ENCODE measurements at regions not wholly inside any gene's neighbourhood (a gene's known extent, or its start where the extent isn't known, plus 50 kb on each side); places are given as distances from the start of the nearest gene placed in this dataset.

- no peak for FAIRE-seq
Measured at GRCh38 chr1:218643281-218643680, 298.1 kb downstream of the TGFB2 start.

GRCh38 chr1:218643926-218644325 is 298.8 kb downstream of the TGFB2 start:
- FAIRE-seq = no peak

- FAIRE-seq = no peak
Measured at GRCh38 chr1:218646288-218646687, 301.2 kb downstream of the TGFB2 start.

- FAIRE-seq = no peak
Measured at GRCh38 chr1:218656301-218657037, 311.3 kb downstream of the TGFB2 start.

GRCh38 chr1:218658269-218658668 is 313.1 kb downstream of the TGFB2 start:
- no peak for FAIRE-seq

GRCh38 chr1:218658899-218659298 is 313.8 kb downstream of the TGFB2 start:
- no peak for FAIRE-seq

- no peak for FAIRE-seq
Measured at GRCh38 chr1:218659911-218660677, 315.0 kb downstream of the TGFB2 start.

GRCh38 chr1:218660678-218661053 is 315.5 kb downstream of the TGFB2 start:
- no peak for FAIRE-seq

GRCh38 chr1:218661411-218661810 is 316.3 kb downstream of the TGFB2 start:
- FAIRE-seq = no peak

GRCh38 chr1:218664385-218665170 is 319.4 kb downstream of the TGFB2 start:
- FAIRE-seq = no peak

- FAIRE-seq = no peak
Measured at GRCh38 chr1:218665221-218665620, 320.1 kb downstream of the TGFB2 start.

- FAIRE-seq = no peak
Measured at GRCh38 chr1:218666263-218666662, 321.1 kb downstream of the TGFB2 start.

- FAIRE-seq = no peak
Measured at GRCh38 chr1:218667781-218668516, 322.8 kb downstream of the TGFB2 start.

- FAIRE-seq = no peak
Measured at GRCh38 chr1:218669431-218669830, 324.3 kb downstream of the TGFB2 start.

GRCh38 chr1:218670875-218671274 is 325.7 kb downstream of the TGFB2 start:
- FAIRE-seq = no peak

GRCh38 chr1:218671573-218671972 is 326.4 kb downstream of the TGFB2 start:
- peak; percentile 61 for FAIRE-seq

GRCh38 chr1:218673170-218673569 is 328.0 kb downstream of the TGFB2 start:
- FAIRE-seq = no peak

GRCh38 chr1:218674280-218674773 is 329.2 kb downstream of the TGFB2 start:
- no peak for FAIRE-seq

- FAIRE-seq = no peak
Measured at GRCh38 chr1:218677026-218677425, 331.9 kb downstream of the TGFB2 start.

GRCh38 chr1:218679391-218679790 is 334.3 kb downstream of the TGFB2 start:
- FAIRE-seq = no peak

- FAIRE-seq = no peak
Measured at GRCh38 chr1:218679988-218680748, 335.0 kb downstream of the TGFB2 start.

GRCh38 chr1:218683242-218683641 is 338.1 kb downstream of the TGFB2 start:
- FAIRE-seq = no peak

All from endometrium (tissue), 2 donors.